ENCODE measurements at regions not wholly inside any gene's neighbourhood (a gene's known extent, or its start where the extent isn't known, plus 50 kb on each side); places are given as distances from the start of the nearest gene placed in this dataset.
A peak's percentile ranks its signal among the peaks of the same experiment; 100 is the strongest.

DNA sequence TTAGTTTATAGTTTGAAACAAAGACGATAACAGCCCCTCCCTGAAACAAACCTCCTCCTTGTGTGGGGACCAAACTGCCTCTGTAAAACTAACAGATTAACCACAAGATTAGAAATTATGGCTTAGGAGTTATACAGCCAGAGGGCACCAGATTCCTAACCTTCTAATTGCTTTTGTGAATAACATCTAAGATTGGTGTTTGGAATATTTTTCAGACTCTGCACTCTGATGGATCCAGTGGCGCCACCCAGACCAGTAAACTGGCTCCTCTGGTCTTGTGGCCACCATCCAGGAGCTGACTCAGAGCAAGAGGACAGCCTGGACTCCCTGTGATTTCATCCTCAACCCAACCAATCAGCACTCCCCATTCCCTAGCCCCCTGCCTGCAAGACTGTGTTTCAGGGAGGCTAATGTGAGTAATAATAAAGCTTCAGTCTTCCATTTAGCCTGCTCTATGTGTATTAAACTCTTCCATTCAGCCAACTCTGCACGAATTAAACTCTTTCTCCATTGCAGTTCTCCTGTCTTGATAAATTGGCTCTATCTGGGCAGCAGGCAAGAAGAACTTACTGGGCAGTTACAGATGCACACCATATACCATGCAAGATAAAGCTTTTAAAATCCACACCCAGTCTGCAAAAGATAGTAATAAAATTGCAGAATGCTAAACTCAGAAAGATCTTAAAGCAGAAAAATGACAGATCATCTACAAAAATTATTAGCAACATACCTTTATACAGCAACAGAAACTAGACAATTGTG is 58.5 kb upstream of the SLC22A16 start:
- CTCF ChIA-PET (ENCODE audit: partially characterized antibody) = no interaction called here
- Histone ChIP-seq H3K18ac (ENCODE audit: extremely low read depth, low read length) (no peak overlapping the region), H2AK5ac (ENCODE audit: low read depth, low read length) (no peak overlapping the region), H3K4me1 (replicated peaks in 1 of 4; ENCODE audit: control insufficient read depth in 3 of 4, insufficient read depth in 4 of 4, low read length in 3 of 4) (no peaks in the 10 kb centered on the region), H4K91ac (replicated peaks; ENCODE audit: insufficient read length, low read length) (no peak overlapping the region), H3K4me2 (ENCODE audit: insufficient read depth in 1 of 2, low read depth in 2 of 2, low read length in 2 of 2) (no peak overlapping the region), H4K5ac (ENCODE audit: insufficient read length, low read depth, low read length) (no peak overlapping the region), H3K4me3 (ENCODE audit: extremely low read depth in 1 of 4, insufficient read depth in 2 of 4, low read depth in 3 of 4, low read length in 4 of 4) (no peak overlapping the region), H3K27me3 (replicated peaks in 1 of 4; ENCODE audit: control insufficient read depth in 3 of 4, extremely low read depth in 1 of 4, insufficient read depth in 3 of 4, low read length in 3 of 4) (no peaks in the 10 kb centered on the region), H4K20me1 (replicated peaks in 1 of 2; ENCODE audit: control insufficient read depth in 1 of 2, insufficient read depth in 2 of 2, low read length in 2 of 2) (no peaks in the 10 kb centered on the region), H3K27ac (ENCODE audit: low read depth, low read length) (no peak overlapping the region), H3K79me1 (ENCODE audit: low read depth, low read length) (no peaks in the 10 kb centered on the region), H2BK5ac (ENCODE audit: low read depth, low read length) (no peak overlapping the region), H4K8ac (ENCODE audit: extremely low read depth, insufficient read depth, low read length) (no peak overlapping the region), H2AFZ (ENCODE audit: low read length) (no peak overlapping the region), H3K36me3 (ENCODE audit: control insufficient read depth in 2 of 4, insufficient read depth in 4 of 4, low read length in 3 of 4) (no peaks in the 10 kb centered on the region), H2BK20ac (ENCODE audit: low read length) (no peak overlapping the region), H3K4ac (replicated peaks; ENCODE audit: insufficient read length, low read depth, low read length) (no peak overlapping the region), H2BK12ac (ENCODE audit: low read depth, low read length) (no peak overlapping the region), H3K23ac (ENCODE audit: insufficient read length) (no peak overlapping the region), H3K9ac (replicated peaks in 1 of 4; ENCODE audit: extremely low read depth in 1 of 4, low read depth in 3 of 4, low read length in 3 of 4) (no peak overlapping the region), H3K79me2 (ENCODE audit: control insufficient read depth in 1 of 2, insufficient read depth in 2 of 2, low read length in 2 of 2) (no peaks in the 10 kb centered on the region), H3K23me2 (ENCODE audit: low read depth, low read length) (no peaks in the 10 kb centered on the region), H3K14ac (ENCODE audit: insufficient read length) (no peak overlapping the region), H2BK15ac (ENCODE audit: low read length) (no peak overlapping the region), H3K56ac (replicated peaks; ENCODE audit: insufficient read length, low read depth, low read length) (no peak overlapping the region), H3K9me3 (ENCODE audit: insufficient read depth in 2 of 2, low read depth in 1 of 2, low read length in 1 of 2) (peaks cover 7 to 11% of the 10 kb centered on the region in 2 experiments), H2BK120ac (replicated peaks; ENCODE audit: low read depth, low read length) (no peak overlapping the region)
- DNase-seq (ENCODE audit: low read depth in 1 of 2, low spot score in 2 of 2) (peak in 1 of 2 experiments; percentile 22), FAIRE-seq (no peak)
- POLR2A ChIA-PET (ENCODE audit: partially characterized antibody) = no interaction called here
- 84% methylated on average over 3 of the region's 3 CpGs; no CpG with 5 or more reads in 1 of the 2 experiments for WGBS, 2 experiments (ENCODE audit: extremely low coverage in 1 of 2, insufficient coverage in 1 of 2, insufficient read length in 1 of 2, insufficient replicate concordance in 2 of 2, low coverage in 1 of 2, low lambda C conversion rate in 2 of 2, missing lambda C conversion rate in 1 of 2)
- TF ChIP-seq RXRA (IDR thresholded peaks at IDR 0.05; ENCODE audit: insufficient read depth, low read depth, low read length) (no peak), SRF (IDR thresholded peaks at IDR 0.05; ENCODE audit: low read depth, low read length) (no peak), BACH1 (IDR thresholded peaks at IDR 0.05; ENCODE audit: low read length) (no peak), CHD1 (IDR thresholded peaks at IDR 0.05; ENCODE audit: low read depth, low read length) (no peak)

All from H1 (cell line).